Hepatocyte (in vitro differentiated cells): ENCODE measurements at regions not wholly inside any gene's neighbourhood (a gene's known extent, or its start where the extent isn't known, plus 50 kb on each side); places are given as distances from the start of the nearest gene placed in this dataset.

Experiments used
- DNase-seq: peaks from one replicate; pipeline ENCODE4 v3.0.0-alpha.2; 2016; ENCODE audit warnings: low spot score
- H2AFZ ChIP-seq: fragments of 200-600 bp; sonication (generic); 2 replicates; pipeline ENCODE4 v1.6.0; 2016; ENCODE audit warnings: antibody characterized with exemption, mild to moderate bottlenecking
- H3K27ac ChIP-seq: fragments of 200-600 bp; sonication (generic); 2 replicates; pipeline ENCODE4 v1.5.1; 2016; ENCODE audit warnings: mild to moderate bottlenecking
- H3K27me3 ChIP-seq: fragments of 200-600 bp; sonication (generic); 2 replicates; pipeline ENCODE4 v1.6.1; 2016
- H3K36me3 ChIP-seq: fragments of 200-600 bp; sonication (generic); replicated peaks from 2 replicates; pipeline ENCODE4 v1.5.1; 2016; ENCODE audit warnings: low read depth; ENCODE audit not compliant: insufficient read depth
- H3K4me1 ChIP-seq: fragments of 200-600 bp; sonication (generic); 2 replicates; pipeline ENCODE4 v1.5.1; 2016; ENCODE audit warnings: mild to moderate bottlenecking, moderate library complexity; ENCODE audit not compliant: insufficient read depth
- H3K4me2 ChIP-seq: fragments of 200-600 bp; sonication (generic); 2 replicates; pipeline ENCODE4 v1.6.0; 2016
- H3K4me3 ChIP-seq: fragments of 200-600 bp; sonication (generic); 2 replicates; pipeline ENCODE4 v1.5.1; 2016; ENCODE audit warnings: mild to moderate bottlenecking
- H3K79me2 ChIP-seq: fragments of 200-600 bp; sonication (generic); 2 replicates; pipeline ENCODE4 v1.6.0; 2017; ENCODE audit warnings: mild to moderate bottlenecking
- H3K9me2 ChIP-seq: fragments of 200-600 bp; sonication (generic); replicated peaks from 2 replicates; pipeline ENCODE4 v1.6.0; 2017; ENCODE audit warnings: mild to moderate bottlenecking; ENCODE audit not compliant: insufficient read depth
- H3K9me3 ChIP-seq: fragments of 200-600 bp; sonication (generic); 2 replicates; pipeline ENCODE4 v1.5.1; 2016; ENCODE audit warnings: low read depth, mild to moderate bottlenecking
- H4K20me1 ChIP-seq: fragments of 200-600 bp; sonication (generic); 2 replicates; pipeline ENCODE4 v1.6.0; 2016; ENCODE audit warnings: mild to moderate bottlenecking; ENCODE audit not compliant: insufficient read depth, poor library complexity, severe bottlenecking
- CTCF ChIP-seq: fragments of 200-600 bp; sonication (generic); IDR thresholded peaks from 2 replicates; pipeline ENCODE4 v1.5.1; 2016; ENCODE audit warnings: antibody characterized with exemption, mild to moderate bottlenecking; ENCODE audit not compliant: poor library complexity
- EZH2 ChIP-seq: fragments of 200-600 bp; sonication (generic); IDR thresholded peaks from 2 replicates; pipeline ENCODE4 v1.6.1; 2016; ENCODE audit warnings: antibody characterized with exemption, mild to moderate bottlenecking, borderline replicate concordance
- EZH2phosphoT487 ChIP-seq: fragments of 200-600 bp; sonication (generic); IDR thresholded peaks from one replicate; pipeline ENCODE4 v1.6.1; 2018; ENCODE audit warnings: antibody characterized with exemption, mild to moderate bottlenecking, low read depth, moderate library complexity; ENCODE audit not compliant: unreplicated experiment, severe bottlenecking
- WGBS: methylation state at CpG from one replicate; pipeline ENCODE4 v1.1.6; 2016; ENCODE audit warnings: low lambda C conversion rate; ENCODE audit errors: missing lambda C conversion rate; 5-methylcytosine and 5-hydroxymethylcytosine counted together

GRCh38 chr15:85950101-85950500, 129.6 kb upstream of the AGBL1 start:
- TF ChIP-seq EZH2 (no peak), EZH2phosphoT487 (no peak), CTCF (no peak)
- H4K20me1 ChIP-seq: no peaks in the 10 kb centered on the region
- H3K4me2 ChIP-seq: no peak overlapping the region
- no peaks in the 10 kb centered on the region for H3K79me2 ChIP-seq
- H3K4me1 ChIP-seq: no peaks in the 10 kb centered on the region
- H3K9me2 ChIP-seq: no peaks in the 10 kb centered on the region
- no peaks in the 10 kb centered on the region for H3K9me3 ChIP-seq
- DNase-seq: no peak
- H3K27ac ChIP-seq: no peak overlapping the region
- H2AFZ ChIP-seq: no peak overlapping the region
- H3K36me3 ChIP-seq: no peaks in the 10 kb centered on the region
- no peaks in the 10 kb centered on the region for H3K27me3 ChIP-seq
- 94% methylated on average over 5 of the region's 5 CpGs for WGBS
- H3K4me3 ChIP-seq: no peak overlapping the region

GRCh38 chr15:85954586-85954985, 125.1 kb upstream of the AGBL1 start:
- Histone ChIP-seq H3K79me2 (no peaks in the 10 kb centered on the region), H4K20me1 (no peaks in the 10 kb centered on the region), H3K4me3 (no peak overlapping the region), H3K36me3 (no peaks in the 10 kb centered on the region), H3K27ac (no peak overlapping the region), H3K27me3 (no peaks in the 10 kb centered on the region), H3K9me3 (no peaks in the 10 kb centered on the region), H3K4me2 (no peak overlapping the region), H2AFZ (no peak overlapping the region), H3K4me1 (peaks cover 9% of the 10 kb centered on the region), H3K9me2 (no peaks in the 10 kb centered on the region)
- TF ChIP-seq EZH2phosphoT487: no peak
- 56% methylated on average over 1 of the region's 1 CpG for WGBS
- no peak for DNase-seq

GRCh38 chr15:85955501-85956391, 123.9 kb upstream of the AGBL1 start:
- Histone ChIP-seq H3K4me2 (no peak overlapping the region), H3K36me3 (no peaks in the 10 kb centered on the region), H3K27ac (peak overlapping the region; percentile 68), H2AFZ (no peak overlapping the region), H3K9me3 (no peaks in the 10 kb centered on the region), H4K20me1 (no peaks in the 10 kb centered on the region), H3K4me1 (peaks cover 9% of the 10 kb centered on the region), H3K79me2 (no peaks in the 10 kb centered on the region), H3K9me2 (no peaks in the 10 kb centered on the region), H3K4me3 (no peak overlapping the region), H3K27me3 (no peaks in the 10 kb centered on the region)
- DNase-seq: peak; percentile 32
- TF ChIP-seq EZH2phosphoT487: no peak
- TF ChIP-seq CTCF: no peak
- 87% methylated on average over 3 of the region's 3 CpGs for WGBS

- Histone ChIP-seq H3K9me2 (no peaks in the 10 kb centered on the region), H3K79me2 (no peaks in the 10 kb centered on the region), H3K27ac (peak overlapping the region; percentile 78), H4K20me1 (no peaks in the 10 kb centered on the region), H3K4me2 (no peak overlapping the region), H3K9me3 (no peaks in the 10 kb centered on the region), H3K4me1 (peaks cover 9% of the 10 kb centered on the region), H3K27me3 (no peaks in the 10 kb centered on the region), H2AFZ (no peak overlapping the region), H3K4me3 (no peak overlapping the region), H3K36me3 (no peaks in the 10 kb centered on the region)
- 73% methylated on average over 2 of the region's 2 CpGs for WGBS
- DNase-seq: peak; percentile 40
- no peak for TF ChIP-seq EZH2
- TF ChIP-seq EZH2phosphoT487: no peak
- TF ChIP-seq CTCF: no peak
These were observed 123.0 kb upstream of the AGBL1 start for GRCh38 chr15:85956532-85957275.
